Esophagus squamous epithelium (tissue), 4 donors: ENCODE measurements at regions not wholly inside any gene's neighbourhood (a gene's known extent, or its start where the extent isn't known, plus 50 kb on each side); places are given as distances from the start of the nearest gene placed in this dataset.

ENCODE experiments used
- POLR2A ChIP-seq, 4 donors: fragments of 450-650 bp; IDR thresholded peaks; one replicate each; pipeline ENCODE4 v1.6.1; 2017; ENCODE audit warnings: antibody characterized with exemption in 4 of 4, mild to moderate bottlenecking in 4 of 4, moderate library complexity in 3 of 4
- TF ChIP-seq, protein P1 (sequence below), 6 experiments: fragments of 450-650 bp in 4 of 6; fragments of 200-600 bp in 2 of 6; sonication (generic) in 2 of 6; IDR thresholded peaks; one replicate each; pipeline ENCODE4 v1.5.1; 2016 to 2019; ENCODE audit warnings: antibody characterized with exemption in 6 of 6, mild to moderate bottlenecking in 4 of 6, moderate library complexity in 4 of 6

DNA sequence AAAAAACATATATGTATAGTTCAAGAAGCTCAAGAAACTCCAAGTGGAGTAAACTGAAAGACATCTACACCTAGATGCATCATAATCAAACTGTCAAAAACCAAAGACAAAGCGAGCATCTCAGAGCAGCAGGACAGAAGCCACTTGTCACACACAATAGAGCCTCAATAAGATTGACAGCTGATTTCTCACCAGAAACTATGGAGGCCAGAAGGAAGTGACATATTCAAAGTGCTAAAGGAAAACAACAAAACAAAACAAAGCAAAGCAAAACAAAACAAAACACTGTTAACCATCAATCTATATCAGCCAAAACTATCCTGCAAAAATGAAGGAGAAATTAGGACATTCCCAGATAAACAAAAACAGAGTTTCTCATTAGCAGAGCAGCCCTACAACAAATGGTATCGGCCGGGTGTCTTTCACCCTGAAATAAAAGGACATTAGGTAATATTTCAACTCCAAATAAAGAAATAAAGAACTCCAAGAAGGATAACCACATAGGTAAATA is 65.8 kb upstream of the SEPTIN5 start:
- TF ChIP-seq, protein P1, sequence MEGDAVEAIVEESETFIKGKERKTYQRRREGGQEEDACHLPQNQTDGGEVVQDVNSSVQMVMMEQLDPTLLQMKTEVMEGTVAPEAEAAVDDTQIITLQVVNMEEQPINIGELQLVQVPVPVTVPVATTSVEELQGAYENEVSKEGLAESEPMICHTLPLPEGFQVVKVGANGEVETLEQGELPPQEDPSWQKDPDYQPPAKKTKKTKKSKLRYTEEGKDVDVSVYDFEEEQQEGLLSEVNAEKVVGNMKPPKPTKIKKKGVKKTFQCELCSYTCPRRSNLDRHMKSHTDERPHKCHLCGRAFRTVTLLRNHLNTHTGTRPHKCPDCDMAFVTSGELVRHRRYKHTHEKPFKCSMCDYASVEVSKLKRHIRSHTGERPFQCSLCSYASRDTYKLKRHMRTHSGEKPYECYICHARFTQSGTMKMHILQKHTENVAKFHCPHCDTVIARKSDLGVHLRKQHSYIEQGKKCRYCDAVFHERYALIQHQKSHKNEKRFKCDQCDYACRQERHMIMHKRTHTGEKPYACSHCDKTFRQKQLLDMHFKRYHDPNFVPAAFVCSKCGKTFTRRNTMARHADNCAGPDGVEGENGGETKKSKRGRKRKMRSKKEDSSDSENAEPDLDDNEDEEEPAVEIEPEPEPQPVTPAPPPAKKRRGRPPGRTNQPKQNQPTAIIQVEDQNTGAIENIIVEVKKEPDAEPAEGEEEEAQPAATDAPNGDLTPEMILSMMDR (IDR thresholded peaks at IDR 0.05), result no peak
- no peak for TF ChIP-seq POLR2A (IDR thresholded peaks at IDR 0.05)
